ENCODE measurements at regions not wholly inside any gene's neighbourhood (a gene's known extent, or its start where the extent isn't known, plus 50 kb on each side); places are given as distances from the start of the nearest gene placed in this dataset.

- intact Hi-C loops (cut with micrococcal nuclease; ENCODE audit: unreplicated experiment) = no loop called here
- H3K4me1 ChIP-seq = no peaks in the 10 kb centered on the region
- H3K27me3 ChIP-seq (replicated peaks; ENCODE audit: control insufficient read depth, insufficient read depth, low read length) = no peaks in the 10 kb centered on the region
- DNase-seq = no peak
- no TSS peak for BruUV-seq (replicated peaks)
- TF ChIP-seq CTCF (IDR thresholded peaks at IDR 0.05; ENCODE audit: insufficient read depth in 1 of 2, low read depth in 1 of 2, low read length in 1 of 2, severe bottlenecking in 1 of 2, unreplicated experiment in 1 of 2) = no peak
- H3K27ac Mint-ChIP-seq (ENCODE audit: unreplicated experiment) = no peak overlapping the region
- H3K27me3 Mint-ChIP-seq (ENCODE audit: insufficient read depth, unreplicated experiment) = peaks cover 13% of the 10 kb centered on the region
- no peaks in the 10 kb centered on the region for H3K9me3 ChIP-seq
- ChIA-PET CTCF (no interaction called here), POLR2A (no interaction called here)
- no peak overlapping the region for H3K4me3 ChIP-seq (ENCODE audit: low read depth, low read length)
- H3K4me1 Mint-ChIP-seq (ENCODE audit: low read depth, unreplicated experiment) = no peaks in the 10 kb centered on the region
- no peak overlapping the region for H3K4me3 Mint-ChIP-seq (ENCODE audit: unreplicated experiment)
- no peaks in the 10 kb centered on the region for H3K36me3 ChIP-seq (ENCODE audit: control insufficient read depth, insufficient read depth, low read length)
- no peaks in the 10 kb centered on the region for H3K36me3 Mint-ChIP-seq (ENCODE audit: insufficient read depth, unreplicated experiment)
- no peaks in the 10 kb centered on the region for H3K9me3 Mint-ChIP-seq (ENCODE audit: unreplicated experiment)
These were observed 524.5 kb downstream of the MATN1 start for GRCh38 chr1:30198795-30199403.

GRCh38 chr1:30198451-30198760 is 525.0 kb downstream of the MATN1 start:
- Mint-ChIP-seq H3K4me3 (ENCODE audit: unreplicated experiment) (no peak overlapping the region), H3K4me1 (ENCODE audit: low read depth, unreplicated experiment) (no peaks in the 10 kb centered on the region), H3K27ac (ENCODE audit: unreplicated experiment) (no peak overlapping the region), H3K36me3 (ENCODE audit: insufficient read depth, unreplicated experiment) (no peaks in the 10 kb centered on the region), H3K9me3 (ENCODE audit: unreplicated experiment) (no peaks in the 10 kb centered on the region), H3K27me3 (ENCODE audit: insufficient read depth, unreplicated experiment) (peaks cover 13% of the 10 kb centered on the region)
- no peak for DNase-seq
- TF ChIP-seq CTCF (IDR thresholded peaks at IDR 0.05; ENCODE audit: insufficient read depth in 1 of 2, low read depth in 1 of 2, low read length in 1 of 2, severe bottlenecking in 1 of 2, unreplicated experiment in 1 of 2) = no peak
- no TSS peak for BruUV-seq (replicated peaks)
- H3K36me3 ChIP-seq (ENCODE audit: control insufficient read depth, insufficient read depth, low read length) = no peaks in the 10 kb centered on the region
- H3K4me1 ChIP-seq = no peaks in the 10 kb centered on the region
- CTCF ChIA-PET = no interaction called here
- no peaks in the 10 kb centered on the region for H3K9me3 ChIP-seq
- POLR2A ChIA-PET = no interaction called here
- no peaks in the 10 kb centered on the region for H3K27me3 ChIP-seq (replicated peaks; ENCODE audit: control insufficient read depth, insufficient read depth, low read length)
- H3K4me3 ChIP-seq (ENCODE audit: low read depth, low read length) = no peak overlapping the region
- intact Hi-C loops (cut with micrococcal nuclease; ENCODE audit: unreplicated experiment) = no loop called here

- POLR2A ChIA-PET = no interaction called here
These were observed 525.5 kb downstream of the MATN1 start for GRCh38 chr1:30197639-30198450.

More at GRCh38 chr1:30197639-30198450, 525.5 kb downstream of the MATN1 start:
- TF ChIP-seq CTCF (IDR thresholded peaks at IDR 0.05; ENCODE audit: insufficient read depth in 1 of 2, low read depth in 1 of 2, low read length in 1 of 2, severe bottlenecking in 1 of 2, unreplicated experiment in 1 of 2) = no peak
- no peaks in the 10 kb centered on the region for H3K36me3 ChIP-seq (ENCODE audit: control insufficient read depth, insufficient read depth, low read length)
- CTCF ChIA-PET = no interaction called here
- Mint-ChIP-seq H3K27me3 (ENCODE audit: insufficient read depth, unreplicated experiment) (peaks cover 13% of the 10 kb centered on the region), H3K9me3 (ENCODE audit: unreplicated experiment) (no peaks in the 10 kb centered on the region), H3K4me3 (ENCODE audit: unreplicated experiment) (no peak overlapping the region), H3K36me3 (ENCODE audit: insufficient read depth, unreplicated experiment) (no peaks in the 10 kb centered on the region), H3K27ac (ENCODE audit: unreplicated experiment) (no peak overlapping the region), H3K4me1 (ENCODE audit: low read depth, unreplicated experiment) (no peaks in the 10 kb centered on the region)
- H3K9me3 ChIP-seq = no peaks in the 10 kb centered on the region
- no peaks in the 10 kb centered on the region for H3K27me3 ChIP-seq (replicated peaks; ENCODE audit: control insufficient read depth, insufficient read depth, low read length)
- no peaks in the 10 kb centered on the region for H3K4me1 ChIP-seq
- BruUV-seq (replicated peaks) = no TSS peak
- no peak for DNase-seq
- intact Hi-C loops (cut with micrococcal nuclease; ENCODE audit: unreplicated experiment) = no loop called here
- H3K4me3 ChIP-seq (ENCODE audit: low read depth, low read length) = no peak overlapping the region
